HL-60/S4 treated with retinoic acid at 250 ng/mL for 4 days and 3 days (cell line): ENCODE measurements at regions not wholly inside any gene's neighbourhood (a gene's known extent, or its start where the extent isn't known, plus 50 kb on each side); places are given as distances from the start of the nearest gene placed in this dataset.

ENCODE experiments used
- in situ Hi-C: fragments of 300-500 bp; cut with MboI; formaldehyde crosslinking; loops from 2 replicates; pipeline ENCODE4 v1.7.0; 2022; ENCODE audit warnings: low sequenced_read_pairs

DNA sequence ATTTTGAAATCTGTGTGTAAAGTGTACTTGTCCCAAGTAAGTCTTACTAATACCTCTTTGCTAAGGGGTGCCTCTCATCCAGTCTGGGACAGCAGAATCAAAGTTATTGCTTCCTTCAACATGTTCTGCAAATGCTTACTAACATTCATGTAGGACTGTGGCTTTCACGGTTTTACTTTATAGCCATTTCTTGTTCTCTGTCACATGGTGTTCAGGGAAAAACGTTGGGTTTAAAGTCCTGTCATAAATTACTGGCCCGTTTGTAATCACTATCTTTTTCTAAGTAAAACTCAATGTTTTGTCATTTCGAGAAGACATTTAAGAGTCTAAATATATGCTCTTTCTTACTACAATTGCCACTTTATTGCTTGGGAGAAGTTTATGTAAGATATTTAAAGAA, 321.1 kb downstream of the STIM2 start:
- in situ Hi-C loops: no loop called here

GRCh38 chr4:27182211-27182610, 321.6 kb downstream of the STIM2 start:
- in situ Hi-C loops: no loop called here

GRCh38 chr4:27184508-27185155, 324.0 kb downstream of the STIM2 start:
- in situ Hi-C loops: no loop called here

DNA sequence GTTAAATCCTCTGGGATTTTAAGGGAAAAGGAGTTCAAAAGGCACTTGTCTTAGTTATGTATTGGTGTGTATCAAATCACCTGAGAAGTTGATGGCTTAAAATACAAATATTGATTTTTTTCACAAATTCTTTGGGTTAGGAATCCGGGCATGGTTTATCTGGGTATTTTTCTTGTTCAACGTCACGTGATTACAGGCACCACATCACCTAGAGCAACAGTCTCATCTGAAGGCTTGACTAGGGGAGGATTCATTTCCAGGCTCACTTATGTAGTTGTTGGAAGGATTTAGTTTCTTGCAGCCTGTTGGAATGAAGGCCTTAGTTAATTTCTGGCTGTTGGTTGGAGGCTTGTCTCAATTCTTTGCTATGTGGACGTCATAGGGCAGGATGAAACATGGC, 326.1 kb downstream of the STIM2 start:
- in situ Hi-C loops: no loop called here

- in situ Hi-C loops: no loop called here
These were observed 327.1 kb downstream of the STIM2 start for GRCh38 chr4:27187786-27188185.

DNA sequence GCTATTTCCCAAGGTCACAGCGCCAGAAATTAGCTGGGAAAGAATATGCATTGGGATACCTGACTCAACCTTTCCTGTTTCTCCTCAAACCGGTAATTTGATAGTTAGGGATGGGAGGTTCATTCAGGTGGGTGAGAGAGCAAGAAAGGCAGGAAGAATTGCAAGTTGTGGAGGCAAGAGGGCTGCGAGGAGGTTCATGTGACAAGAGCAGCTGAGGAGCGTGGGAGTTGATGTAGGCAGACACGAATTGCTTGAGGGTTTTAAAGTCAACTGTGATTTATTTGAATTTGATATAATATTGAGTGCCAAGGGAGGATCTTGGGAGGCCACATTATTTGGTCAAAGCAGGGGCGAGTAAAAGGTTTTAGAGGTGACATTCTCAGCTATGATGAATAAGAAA, 329.0 kb downstream of the STIM2 start:
- in situ Hi-C loops: no loop called here

DNA sequence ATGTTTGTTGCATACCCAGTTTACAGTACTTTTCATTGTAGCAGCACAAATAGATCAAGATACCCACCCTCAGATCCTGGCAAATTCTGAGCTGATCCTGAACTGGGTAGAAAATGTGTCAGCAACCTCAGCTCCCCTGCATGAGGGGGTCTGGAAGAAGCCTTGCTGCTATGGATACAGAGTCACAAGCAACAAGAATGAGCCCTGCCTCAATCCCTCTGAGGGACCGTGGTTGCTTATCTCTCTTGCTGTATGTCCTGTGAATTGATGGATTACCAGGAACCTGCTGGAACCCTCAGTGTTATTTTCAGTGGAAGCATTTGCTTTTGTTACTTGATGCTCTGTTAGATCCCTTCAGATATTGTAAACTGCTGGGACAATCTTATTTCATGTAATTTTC, 331.0 kb downstream of the STIM2 start:
- in situ Hi-C loops: no loop called here

- in situ Hi-C loops: no loop called here
These were observed 334.0 kb downstream of the STIM2 start for GRCh38 chr4:27194599-27195176.

- in situ Hi-C loops: no loop called here
These were observed 337.6 kb downstream of the STIM2 start for GRCh38 chr4:27198246-27198645.

GRCh38 chr4:27198971-27199370, 338.3 kb downstream of the STIM2 start:
- in situ Hi-C loops: no loop called here

GRCh38 chr4:27206009-27206408, 345.4 kb downstream of the STIM2 start:
- in situ Hi-C loops: no loop called here

- in situ Hi-C loops: no loop called here
These were observed 350.3 kb downstream of the STIM2 start for GRCh38 chr4:27210956-27211355.

DNA sequence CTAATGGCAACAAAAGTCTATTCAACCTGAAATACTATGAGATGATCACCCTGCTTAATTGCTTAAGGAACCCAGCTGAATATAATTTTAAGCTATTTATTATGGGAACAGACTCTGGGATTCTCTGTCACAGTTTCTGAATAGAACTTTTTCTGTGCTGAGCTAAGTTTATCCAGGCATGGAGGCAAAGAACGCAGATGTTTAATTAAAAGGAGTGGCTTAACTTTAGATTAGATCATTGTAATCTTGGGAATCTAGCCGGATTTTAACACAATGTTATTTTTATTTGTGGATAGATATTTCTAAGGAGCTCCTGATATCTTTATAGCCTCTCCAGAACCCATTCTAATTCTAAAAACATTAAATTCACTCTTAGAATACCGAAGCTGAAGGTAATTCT, 353.4 kb downstream of the STIM2 start:
- in situ Hi-C loops: no loop called here

- in situ Hi-C loops: no loop called here
These were observed 354.7 kb downstream of the STIM2 start for GRCh38 chr4:27215220-27215826.

- in situ Hi-C loops: no loop called here
These were observed 356.7 kb downstream of the STIM2 start for GRCh38 chr4:27217261-27217769.

DNA sequence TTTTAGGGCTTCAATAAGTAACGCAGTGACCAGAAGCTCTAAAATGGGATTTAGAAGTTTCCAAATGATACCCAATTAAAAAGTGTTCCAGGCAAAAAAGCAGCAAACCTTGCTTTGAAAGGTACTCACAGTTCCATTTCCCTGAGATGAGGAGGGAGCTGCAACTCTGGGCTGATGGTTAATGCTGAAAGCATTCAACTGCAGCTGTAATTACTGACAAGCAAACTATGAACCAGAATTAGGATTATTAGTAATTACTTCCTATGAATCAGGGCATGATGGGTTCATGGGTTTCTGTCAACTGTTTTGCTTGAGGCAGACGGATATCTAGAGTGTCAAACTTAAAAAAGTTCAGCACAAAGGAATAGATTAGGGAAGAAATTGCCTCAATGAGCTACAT, 357.4 kb downstream of the STIM2 start:
- in situ Hi-C loops: no loop called here

GRCh38 chr4:27223326-27223725, 362.7 kb downstream of the STIM2 start:
- in situ Hi-C loops: no loop called here

GRCh38 chr4:27233531-27233930, 372.9 kb downstream of the STIM2 start:
- in situ Hi-C loops: no loop called here

- in situ Hi-C loops: no loop called here
These were observed 373.8 kb downstream of the STIM2 start for GRCh38 chr4:27234306-27234899.

DNA sequence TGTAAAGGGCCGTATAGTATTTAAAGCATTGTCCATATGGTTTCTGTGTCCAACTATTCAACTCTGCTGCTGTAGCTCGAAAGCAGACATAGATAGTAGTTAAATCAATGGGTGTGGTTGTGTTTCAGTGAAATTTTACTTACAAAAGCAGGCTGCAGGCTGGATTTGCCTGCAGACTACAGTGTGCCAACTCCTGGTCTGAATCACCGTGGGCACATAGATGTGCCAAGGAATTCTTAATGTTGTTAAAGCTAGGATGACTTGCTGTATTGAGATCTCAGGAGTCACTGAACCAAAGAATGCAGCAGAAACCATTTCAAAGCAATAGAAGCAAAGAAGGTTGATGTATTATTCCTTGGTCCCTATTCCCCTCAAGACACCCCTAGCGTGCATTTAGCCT, 379.0 kb downstream of the STIM2 start:
- in situ Hi-C loops: no loop called here

GRCh38 chr4:27242217-27242616, 381.6 kb downstream of the STIM2 start:
- in situ Hi-C loops: no loop called here

GRCh38 chr4:27245216-27245615, 384.6 kb downstream of the STIM2 start:
- in situ Hi-C loops: no loop called here
